KMS-11 (cell line): ENCODE measurements at regions not wholly inside any gene's neighbourhood (a gene's known extent, or its start where the extent isn't known, plus 50 kb on each side); places are given as distances from the start of the nearest gene placed in this dataset.

Experiments used
- H2AFZ ChIP-seq: fragments of 200-600 bp; sonication (generic); 2 replicates; pipeline ENCODE4 v1.6.1; 2016; ENCODE audit warnings: antibody characterized with exemption, mixed run types, low read depth
- H3K27ac ChIP-seq: fragments of 200-600 bp; sonication (generic); 2 replicates; pipeline ENCODE4 v1.6.1; 2016; ENCODE audit warnings: mild to moderate bottlenecking, mixed run types
- H3K27me3 ChIP-seq: fragments of 200-600 bp; sonication (generic); 2 replicates; pipeline ENCODE4 v1.6.1; 2017; ENCODE audit warnings: mild to moderate bottlenecking, low read depth, mixed run types, moderate library complexity; ENCODE audit not compliant: insufficient read depth
- H3K36me3 ChIP-seq: fragments of 200-600 bp; sonication (generic); 2 replicates; pipeline ENCODE4 v1.6.1; 2017; ENCODE audit warnings: mild to moderate bottlenecking, mixed run types; ENCODE audit not compliant: insufficient read depth
- H3K4me1 ChIP-seq: fragments of 200-600 bp; sonication (generic); 2 replicates; pipeline ENCODE4 v1.6.1; 2016; ENCODE audit warnings: mild to moderate bottlenecking, low read depth, mixed run types; ENCODE audit not compliant: poor library complexity, severe bottlenecking
- H3K4me2 ChIP-seq: fragments of 200-600 bp; sonication (generic); 2 replicates; pipeline ENCODE4 v1.7.0; 2016; ENCODE audit warnings: mild to moderate bottlenecking, mixed run types
- H3K4me3 ChIP-seq: fragments of 200-600 bp; sonication (generic); IDR thresholded peaks from 2 replicates; pipeline ENCODE4 v1.6.1; 2017; ENCODE audit warnings: low read depth, low read length, mixed read lengths; ENCODE audit not compliant: insufficient read depth
- H3K79me2 ChIP-seq: fragments of 200-600 bp; sonication (generic); 2 replicates; pipeline ENCODE4 v1.6.1; 2016; ENCODE audit warnings: low read depth, mixed run types; ENCODE audit not compliant: insufficient read depth
- H3K9ac ChIP-seq: fragments of 200-600 bp; sonication (generic); 2 replicates; pipeline ENCODE4 v1.6.1; 2016; ENCODE audit warnings: mild to moderate bottlenecking, mixed run types
- H4K20me1 ChIP-seq: fragments of 200-600 bp; sonication (generic); 2 replicates; pipeline ENCODE4 v1.6.1; 2016; ENCODE audit warnings: mild to moderate bottlenecking, mixed run types; ENCODE audit not compliant: insufficient read depth
- CTCF ChIP-seq: fragments of 200-600 bp; sonication (generic); conservative IDR thresholded peaks from 2 replicates; pipeline ENCODE4 v1.6.1; 2017; ENCODE audit warnings: low read depth, mild to moderate bottlenecking, antibody characterized with exemption, low read length, moderate library complexity, mixed read lengths

DNA sequence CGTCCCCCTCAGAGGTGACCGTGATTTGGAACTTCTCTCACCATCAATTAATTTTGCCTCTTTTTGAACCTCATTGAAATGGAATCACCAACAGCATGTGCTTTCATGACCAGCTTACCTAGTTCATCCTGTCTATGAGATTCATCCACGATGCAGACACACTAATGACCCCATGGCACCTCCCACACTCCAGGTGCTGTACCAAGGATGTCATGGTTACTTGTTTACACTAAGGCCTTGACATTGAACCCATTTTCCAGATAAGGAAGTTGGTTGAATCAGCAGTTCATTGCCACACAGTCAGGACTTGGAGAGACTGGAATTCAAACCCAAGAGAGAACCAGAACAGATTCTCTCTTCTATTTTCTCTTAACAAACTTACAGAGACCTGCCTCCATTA lies 139.0 kb downstream of the ZFP36L2 start:
- H3K9ac ChIP-seq = no peak overlapping the region
- no peaks in the 10 kb centered on the region for H3K4me1 ChIP-seq
- no peak overlapping the region for H3K4me2 ChIP-seq
- no peaks in the 10 kb centered on the region for H3K79me2 ChIP-seq
- H3K4me3 ChIP-seq = no peak overlapping the region
- no peak overlapping the region for H2AFZ ChIP-seq
- H4K20me1 ChIP-seq = no peaks in the 10 kb centered on the region
- no peak for TF ChIP-seq CTCF
- H3K36me3 ChIP-seq = no peaks in the 10 kb centered on the region
- H3K27ac ChIP-seq = no peak overlapping the region
- no peaks in the 10 kb centered on the region for H3K27me3 ChIP-seq

GRCh38 chr2:43086451-43087221 lies 139.8 kb downstream of the ZFP36L2 start:
- Histone ChIP-seq H3K27ac (no peak overlapping the region), H3K36me3 (no peaks in the 10 kb centered on the region), H3K4me2 (no peak overlapping the region), H3K27me3 (no peaks in the 10 kb centered on the region), H3K9ac (no peak overlapping the region), H3K4me1 (no peaks in the 10 kb centered on the region), H3K79me2 (no peaks in the 10 kb centered on the region), H3K4me3 (no peak overlapping the region), H4K20me1 (no peaks in the 10 kb centered on the region), H2AFZ (no peak overlapping the region)
- no peak for TF ChIP-seq CTCF

DNA sequence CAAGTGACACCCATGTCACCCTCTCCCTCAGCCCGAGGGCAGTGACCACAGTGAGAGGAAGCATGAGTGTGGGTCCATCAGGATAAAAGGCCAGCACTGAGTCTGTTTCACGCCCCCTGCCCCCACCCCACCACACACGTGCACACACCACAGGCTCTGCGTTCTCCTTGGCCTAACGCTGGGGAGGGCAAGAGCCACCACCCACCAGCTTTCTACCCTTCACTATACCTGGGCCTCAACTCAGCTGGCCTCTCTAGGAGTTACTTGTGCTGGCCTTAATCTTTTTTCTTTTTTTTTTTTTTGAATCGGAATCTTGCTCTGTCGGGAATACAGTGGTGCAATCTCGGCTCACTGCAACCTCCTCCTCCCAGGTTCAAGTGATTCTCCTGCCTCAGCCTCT lies 140.5 kb downstream of the ZFP36L2 start:
- H3K4me3 ChIP-seq = no peak overlapping the region
- H3K9ac ChIP-seq = no peak overlapping the region
- H3K27ac ChIP-seq = no peak overlapping the region
- H3K27me3 ChIP-seq = no peaks in the 10 kb centered on the region
- no peak for TF ChIP-seq CTCF
- no peak overlapping the region for H2AFZ ChIP-seq
- no peaks in the 10 kb centered on the region for H3K4me1 ChIP-seq
- H3K79me2 ChIP-seq = no peaks in the 10 kb centered on the region
- no peak overlapping the region for H3K4me2 ChIP-seq
- no peaks in the 10 kb centered on the region for H3K36me3 ChIP-seq
- no peaks in the 10 kb centered on the region for H4K20me1 ChIP-seq

- Histone ChIP-seq H4K20me1 (no peaks in the 10 kb centered on the region), H3K4me3 (no peak overlapping the region), H3K27me3 (no peaks in the 10 kb centered on the region), H3K4me2 (no peak overlapping the region), H3K79me2 (no peaks in the 10 kb centered on the region), H3K9ac (no peak overlapping the region), H3K27ac (no peak overlapping the region), H3K36me3 (no peaks in the 10 kb centered on the region), H3K4me1 (no peaks in the 10 kb centered on the region), H2AFZ (no peak overlapping the region)
- no peak for TF ChIP-seq CTCF
Measured at GRCh38 chr2:43085505-43085904, 140.9 kb downstream of the ZFP36L2 start.
